Stimulated activated CD4-positive, alpha-beta T cell treated with anti-CD3 and anti-CD28 coated beads, Interleukin-1b, Interleukin-23, amount 100 ng/mL, for 48 hours (primary cell): ENCODE measurements at regions not wholly inside any gene's neighbourhood (a gene's known extent, or its start where the extent isn't known, plus 50 kb on each side); places are given as distances from the start of the nearest gene placed in this dataset.

Experiments used
- DNase-seq: peaks from one replicate; pipeline ENCODE4 v3.0.0-alpha.2; 2020

DNA sequence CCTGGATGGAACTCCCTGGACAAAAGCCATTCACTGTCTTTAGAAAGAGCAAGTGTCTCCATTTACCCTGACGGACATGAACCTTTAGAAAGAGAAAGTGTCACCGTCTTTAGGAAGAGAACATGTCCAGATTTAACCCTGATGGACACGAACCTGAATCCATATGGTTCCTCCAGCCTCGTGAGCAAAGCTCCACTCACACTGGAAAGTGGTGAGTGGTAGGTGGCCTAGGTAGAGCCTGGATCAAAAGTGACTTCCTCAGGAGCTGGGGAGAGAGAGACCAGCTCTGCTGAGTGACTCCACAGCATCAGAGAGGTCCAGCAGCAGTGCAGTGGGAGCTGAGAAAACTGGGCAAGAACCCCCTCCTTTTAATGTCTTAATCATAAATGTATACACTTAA, 59.8 kb upstream of the IRS2 start:
- no peak for DNase-seq

DNA sequence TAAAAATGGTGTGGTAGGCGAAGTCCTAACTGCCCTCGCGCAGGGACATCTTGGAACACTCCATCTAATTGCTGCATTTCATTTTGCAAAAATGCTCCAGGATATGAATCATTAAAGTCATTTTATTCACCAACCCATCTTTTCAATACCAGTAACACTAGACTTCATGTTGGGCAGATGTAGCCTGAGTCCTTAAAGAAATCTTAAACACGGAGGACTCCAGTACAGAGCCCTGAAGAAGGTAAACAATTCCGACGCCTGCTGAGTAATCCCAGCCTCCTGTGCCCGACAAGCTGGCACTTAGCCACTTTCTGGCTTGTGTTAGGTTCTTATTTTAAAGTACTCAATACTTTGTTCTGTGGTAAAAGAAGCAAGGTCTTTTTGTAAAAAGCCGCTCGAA, 58.0 kb upstream of the IRS2 start:
- no peak for DNase-seq

GRCh38 chr13:109843695-109844094, 57.3 kb upstream of the IRS2 start:
- DNase-seq, result no peak

GRCh38 chr13:109842212-109842920, 56.0 kb upstream of the IRS2 start:
- DNase-seq, result no peak

GRCh38 chr13:109840893-109841287, 54.5 kb upstream of the IRS2 start:
- DNase-seq, result no peak

DNA sequence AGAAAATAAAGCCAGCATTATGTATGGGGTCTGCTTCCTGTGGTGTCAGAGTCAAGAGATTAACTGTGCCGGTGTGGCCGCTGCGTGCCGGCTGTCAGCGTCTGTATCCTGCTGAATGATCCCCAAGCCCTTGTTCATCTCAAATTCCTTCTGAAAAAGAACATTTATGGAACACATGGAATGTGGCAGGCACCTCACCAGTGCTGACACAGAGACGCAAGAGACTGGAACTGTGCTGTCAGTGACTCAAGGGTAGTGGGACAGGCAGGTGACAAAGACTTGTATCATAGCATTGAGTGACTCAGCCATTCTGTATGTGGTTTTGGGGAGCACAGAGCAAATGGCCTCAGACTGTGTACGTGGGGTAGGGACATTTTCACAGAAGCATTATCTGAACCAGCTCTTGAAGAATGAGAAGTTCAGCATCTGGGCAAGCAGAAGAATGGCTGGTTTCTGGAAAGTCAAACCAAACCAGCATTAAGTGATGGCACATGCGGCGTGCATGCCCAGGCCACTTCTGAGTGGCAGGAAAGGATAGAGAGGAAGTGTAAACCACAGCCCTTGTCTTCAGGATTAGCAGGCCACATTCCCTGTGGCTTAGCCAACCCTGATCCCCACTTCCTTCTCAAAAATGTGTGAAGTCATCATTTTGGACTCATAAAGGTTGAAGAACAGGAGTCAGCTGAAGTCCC, 54.0 kb upstream of the IRS2 start:
- peak; percentile 55 for DNase-seq

DNA sequence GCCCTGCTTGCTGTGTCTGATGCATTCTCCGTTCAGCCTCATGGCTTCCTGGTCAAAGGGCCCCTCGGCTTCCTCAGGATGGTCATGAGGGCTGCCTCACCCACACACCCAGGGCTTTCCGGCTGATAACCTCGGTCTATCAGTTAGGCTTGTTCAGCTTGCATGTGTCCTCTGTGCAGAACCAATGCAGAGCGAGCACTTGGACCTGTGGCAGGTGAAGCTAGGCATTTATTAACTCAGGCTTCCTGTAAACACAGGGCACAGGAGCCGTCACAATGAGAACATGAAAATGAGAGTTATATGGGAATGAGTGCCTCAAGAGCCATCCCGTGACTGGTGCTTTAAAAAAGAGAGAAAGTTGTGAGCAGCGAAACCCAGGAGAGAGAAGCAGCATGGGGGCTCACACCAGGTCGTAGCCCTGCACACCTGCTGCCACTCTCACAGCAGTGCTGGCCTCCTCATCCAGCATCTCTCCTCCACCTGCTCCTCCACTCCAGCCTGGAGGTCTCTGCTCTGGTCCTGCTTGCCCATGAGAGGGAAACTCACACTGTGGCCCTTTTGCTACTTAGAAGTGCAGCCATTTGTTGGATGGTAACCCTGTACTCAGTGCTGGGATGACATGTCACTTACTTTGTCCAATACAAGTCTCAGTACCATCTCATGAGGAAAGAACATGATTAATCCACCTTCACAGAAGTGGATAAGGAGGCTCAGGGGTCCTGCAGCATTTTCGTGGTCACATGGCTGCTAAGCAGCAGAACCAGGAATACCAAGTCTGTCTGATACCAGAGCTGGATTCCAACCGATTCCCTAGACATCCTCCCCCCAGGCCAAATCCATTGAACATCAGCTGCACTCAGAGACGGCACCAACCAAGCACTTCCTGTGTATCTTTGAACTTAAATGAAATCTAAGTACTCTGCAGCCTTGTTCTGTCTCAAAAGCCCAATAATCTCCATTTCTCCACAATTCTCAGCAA, 50.5 kb upstream of the IRS2 start:
- DNase-seq, result no peak
